SK-MEL-5 (cell line): ENCODE measurements at regions not wholly inside any gene's neighbourhood (a gene's known extent, or its start where the extent isn't known, plus 50 kb on each side); places are given as distances from the start of the nearest gene placed in this dataset.
"Not testable (repeated sequence)": the region's sequence is repeated elsewhere in the genome, so short reads cannot be mapped to it uniquely, and the experiment has no call there.

Experiments
- DNase-seq: peaks from one replicate; pipeline ENCODE4 v3.0.0-alpha.2; 2016; ENCODE audit warnings: low read depth, low spot score
- in situ Hi-C: cut with HindIII; loops from 2 replicates; pipeline ENCODE4 v1.10.0; 2016; ENCODE audit warnings: low sequenced_read_pairs, high pct_unique_total_duplicates, low pct_unique_long_range_greater_than_20kb

DNA sequence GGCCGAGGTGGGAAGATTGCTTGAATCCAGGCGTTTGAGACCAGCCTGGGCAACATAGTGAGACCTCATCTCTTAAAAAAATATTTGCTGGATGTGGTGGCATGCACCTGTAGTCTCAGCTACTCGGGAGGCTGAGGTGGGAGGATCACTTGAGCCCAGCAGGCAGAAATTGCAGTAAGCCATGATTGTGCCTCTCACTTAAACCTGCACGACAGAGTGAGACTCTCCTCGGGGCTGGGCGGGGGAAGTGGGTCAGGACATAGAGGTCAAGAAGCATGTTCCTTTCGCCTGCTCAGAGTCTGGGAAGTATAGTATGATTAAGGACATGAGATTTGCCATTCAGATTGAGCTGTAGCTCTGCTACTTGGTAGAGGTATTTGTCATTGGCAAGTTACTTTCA is 52.3 kb downstream of the SEPTIN7 start:
- DNase-seq, in situ Hi-C loops: not testable (repeated sequence)

DNA sequence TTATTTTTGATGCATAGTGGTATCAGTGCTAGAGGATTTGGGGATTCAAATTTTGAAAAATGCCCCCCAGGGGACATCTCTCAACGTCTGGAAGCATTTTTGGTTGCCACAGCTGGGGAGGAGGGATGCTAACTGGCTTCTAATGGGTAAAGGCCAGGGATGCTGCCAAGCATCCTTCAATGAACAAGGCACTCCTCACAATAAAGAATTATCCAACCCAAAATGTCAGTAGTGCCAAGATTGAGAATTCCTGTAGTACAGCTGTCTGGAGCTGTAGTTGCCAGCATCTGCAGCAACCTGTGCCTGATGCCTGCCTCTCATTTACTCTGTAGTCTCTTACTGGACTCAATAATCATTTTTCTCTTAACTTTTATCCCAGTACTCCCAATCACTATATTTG is 53.5 kb downstream of the SEPTIN7 start:
- no peak for DNase-seq
- in situ Hi-C loops = no loop called here

DNA sequence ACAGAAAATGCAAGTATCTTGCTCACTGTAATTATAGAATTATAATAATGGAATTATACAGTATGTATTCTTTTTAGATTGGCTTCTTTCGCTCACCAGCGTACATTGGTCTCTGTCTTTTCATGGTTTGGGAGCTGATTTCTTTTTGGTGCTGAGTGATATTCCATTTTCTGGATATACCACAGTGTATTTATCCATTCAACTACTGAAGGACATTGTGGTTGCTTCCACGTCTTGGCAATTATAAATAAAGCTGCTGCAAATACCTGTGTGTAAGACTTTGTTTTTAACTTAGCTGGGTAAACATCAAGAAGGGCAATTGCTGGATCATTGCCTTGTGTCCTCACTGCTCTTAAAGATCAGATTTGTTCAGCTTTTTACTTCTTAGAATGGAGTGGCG is 55.3 kb downstream of the SEPTIN7 start:
- in situ Hi-C loops = no loop called here
- DNase-seq = no peak

DNA sequence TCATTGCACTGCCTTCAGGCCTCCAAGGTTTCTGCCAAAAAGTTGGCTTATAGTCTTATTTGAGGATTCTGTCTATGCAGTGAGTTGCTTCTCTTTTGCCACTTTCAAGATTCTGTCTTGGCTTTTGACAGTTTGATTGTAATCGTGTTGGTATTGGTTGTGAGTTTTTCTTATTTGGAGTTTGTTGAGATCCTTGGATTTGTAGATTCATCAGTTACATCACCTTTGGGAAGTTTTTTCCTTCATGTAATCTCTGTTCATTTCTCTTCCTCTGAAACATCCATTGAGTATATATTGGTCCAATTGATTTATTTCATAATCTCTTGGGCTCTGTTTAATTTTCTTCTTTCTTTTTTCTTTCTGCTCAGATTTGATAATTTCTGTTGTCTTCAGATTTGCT is 59.8 kb downstream of the SEPTIN7 start:
- DNase-seq = no peak
- in situ Hi-C loops = no loop called here

DNA sequence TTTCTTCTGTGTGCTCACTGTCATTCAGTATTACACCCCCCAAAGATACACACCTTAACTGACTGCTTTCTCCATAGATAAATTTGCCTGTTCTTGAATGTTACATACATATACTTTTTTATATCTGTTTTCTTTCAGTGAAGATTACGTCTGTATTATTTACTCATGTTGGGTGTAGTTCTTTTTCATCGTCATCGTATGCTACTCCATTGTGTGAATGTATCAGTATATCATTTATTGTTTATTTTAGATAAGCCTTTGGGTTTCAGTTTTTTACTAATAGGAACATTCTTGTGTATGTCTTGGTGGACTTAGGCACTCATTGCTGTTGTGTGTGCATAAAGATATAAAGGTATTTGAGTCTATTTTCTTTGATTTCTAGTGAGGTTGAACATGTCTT is 64.4 kb downstream of the SEPTIN7 start:
- in situ Hi-C loops = no loop called here
- DNase-seq = no peak

DNA sequence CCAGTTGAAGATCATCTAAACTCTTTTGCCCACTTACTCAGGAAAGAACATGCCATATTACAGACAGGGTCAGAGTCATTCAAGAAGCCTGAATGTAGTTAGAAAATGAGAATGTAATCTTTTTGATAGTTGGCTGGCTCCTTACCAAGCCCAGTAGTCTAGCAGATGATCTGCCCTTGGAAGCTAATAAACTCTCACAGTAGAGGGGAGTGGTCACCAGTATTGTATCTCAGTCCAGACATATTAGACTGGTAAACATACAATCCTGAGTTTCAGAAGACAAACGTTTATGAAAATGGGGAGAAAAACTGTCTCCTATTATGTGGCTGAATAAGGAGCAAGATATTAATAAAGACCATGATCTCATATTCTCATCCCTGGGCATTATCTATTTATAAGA is 65.3 kb downstream of the SEPTIN7 start:
- DNase-seq = no peak
- in situ Hi-C loops = no loop called here

DNA sequence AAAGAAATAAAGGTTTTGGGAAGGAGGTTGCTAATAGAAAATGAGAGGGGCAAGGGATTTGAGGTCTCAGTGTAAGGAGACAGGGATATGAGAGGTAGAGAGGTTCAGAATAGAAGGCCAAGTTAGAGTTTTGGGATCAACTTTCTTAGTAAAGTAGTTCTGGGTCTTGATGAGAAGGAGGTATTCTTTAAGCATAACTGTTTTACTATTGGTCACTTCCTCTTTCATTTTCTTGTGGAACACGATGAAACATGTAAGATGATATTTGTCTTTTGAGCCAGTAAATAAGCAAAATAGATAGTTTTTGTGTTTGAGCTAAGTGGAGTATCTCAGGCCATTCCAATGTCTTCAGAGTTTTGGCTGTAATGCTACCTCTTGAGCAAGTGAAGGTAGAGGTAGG is 68.3 kb downstream of the SEPTIN7 start:
- in situ Hi-C loops, DNase-seq: not testable (repeated sequence)

DNA sequence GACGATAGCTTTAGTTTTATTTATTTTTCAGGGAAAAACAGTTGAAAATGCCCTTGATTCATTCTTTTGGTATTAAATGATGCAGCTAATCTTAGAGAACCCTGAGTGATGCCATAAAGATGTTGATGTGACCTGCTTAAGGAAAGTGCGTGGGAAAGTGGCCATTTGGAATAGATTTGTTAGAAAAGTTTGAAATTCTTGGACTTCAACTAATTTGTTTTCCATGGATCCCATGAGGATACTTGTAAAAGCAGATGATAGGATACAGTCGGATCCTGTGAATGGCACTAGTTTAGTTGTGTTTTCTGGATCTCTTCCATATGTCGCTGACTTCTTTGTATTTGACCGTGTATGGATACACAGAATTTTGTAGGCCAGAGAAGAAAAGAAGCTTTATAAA is 69.0 kb downstream of the SEPTIN7 start:
- DNase-seq = no peak
- in situ Hi-C loops = no loop called here

DNA sequence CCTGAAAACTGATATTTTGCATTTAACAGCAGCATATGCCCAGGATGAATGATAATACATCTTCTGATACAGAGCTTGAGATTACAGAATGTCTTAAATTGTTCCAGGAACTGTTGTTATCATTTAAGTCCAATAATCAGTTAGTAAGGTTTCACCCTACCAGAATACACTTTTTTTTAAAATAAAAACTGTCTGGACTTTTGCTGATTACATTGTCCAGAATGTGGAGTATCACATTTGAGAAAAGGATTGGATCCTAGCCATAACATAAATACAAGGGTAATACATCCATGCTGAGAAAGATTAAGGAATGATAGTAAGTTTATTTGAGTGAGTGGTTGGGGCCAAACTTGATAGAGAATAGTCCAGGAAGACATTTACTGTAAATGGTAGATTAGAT is 71.0 kb downstream of the SEPTIN7 start:
- no peak for DNase-seq
- in situ Hi-C loops = no loop called here

DNA sequence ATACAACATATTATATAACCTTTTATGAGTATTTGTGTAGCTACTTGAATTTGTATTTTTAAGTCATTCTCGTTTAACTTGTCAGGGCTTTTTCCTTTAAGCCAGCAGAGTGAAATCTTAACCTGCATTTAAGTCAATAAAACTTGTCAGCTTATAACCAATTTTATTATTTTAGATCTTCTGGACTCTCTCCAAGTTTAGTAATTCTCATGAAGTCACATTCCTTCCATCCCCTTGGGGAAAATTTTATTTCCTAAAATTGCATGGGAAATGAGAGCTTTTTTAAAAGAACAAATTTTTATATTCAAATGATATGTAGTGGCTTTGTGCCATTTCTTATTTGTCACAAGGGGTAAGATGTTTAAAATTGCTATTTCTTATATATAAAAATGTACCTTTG is 74.0 kb downstream of the SEPTIN7 start:
- no peak for DNase-seq
- in situ Hi-C loops = no loop called here

DNA sequence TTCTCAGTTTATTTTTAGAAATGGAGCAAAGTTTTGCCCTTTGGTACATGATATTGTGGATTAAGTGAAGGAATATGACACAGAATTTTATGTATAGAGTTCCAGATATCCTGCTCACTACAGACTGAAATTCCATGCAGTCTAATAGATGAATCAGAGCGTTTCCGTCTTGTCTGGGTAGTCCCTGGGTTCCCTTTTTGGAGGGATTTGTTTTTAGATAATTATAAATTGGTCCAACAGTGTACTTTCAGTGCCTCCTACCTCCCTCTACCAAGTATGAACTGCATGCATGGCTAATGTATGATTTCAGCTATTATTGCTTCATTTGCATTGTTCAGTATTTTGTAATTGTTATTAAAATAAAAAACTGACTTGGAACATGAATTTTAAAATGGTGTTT is 74.4 kb downstream of the SEPTIN7 start:
- no peak for DNase-seq
- in situ Hi-C loops = no loop called here

DNA sequence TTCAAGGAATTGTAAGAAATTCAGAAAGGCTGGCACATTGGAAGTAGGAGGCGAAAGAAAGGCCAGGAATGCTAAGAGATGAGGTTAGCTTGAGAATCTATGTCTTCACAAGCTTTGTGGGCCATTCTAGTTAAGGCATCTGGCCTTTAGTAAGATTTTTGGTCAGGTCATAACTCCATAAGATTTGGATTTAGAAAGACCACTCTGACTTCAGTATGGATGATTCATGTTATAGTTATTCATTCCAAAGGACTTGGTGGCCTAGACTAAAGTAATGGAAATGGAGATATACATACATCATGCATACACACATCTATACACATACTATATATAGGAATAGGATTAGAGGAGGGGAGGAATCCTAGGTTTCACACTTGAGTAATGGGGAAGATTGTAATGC is 77.5 kb downstream of the SEPTIN7 start:
- in situ Hi-C loops = no loop called here
- DNase-seq = no peak

DNA sequence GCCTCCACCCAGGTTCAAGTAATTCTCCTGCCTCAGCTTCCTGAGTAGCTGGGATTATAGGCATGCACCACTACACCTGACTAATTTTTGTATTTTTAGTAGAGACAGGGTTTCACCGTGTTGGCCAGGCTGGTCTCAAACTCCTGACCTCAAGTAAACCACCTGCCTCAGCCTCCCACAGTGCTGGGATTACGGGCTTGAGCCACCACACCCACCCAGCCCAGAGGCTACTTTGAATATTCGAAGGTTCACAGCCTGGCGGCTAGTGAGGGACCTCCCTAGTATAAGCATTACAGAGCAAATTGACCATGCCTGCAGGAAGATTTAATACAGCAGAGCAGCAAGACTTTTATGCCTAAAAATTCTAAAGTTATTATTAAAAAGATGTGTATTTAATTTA is 86.6 kb downstream of the SEPTIN7 start:
- in situ Hi-C loops, DNase-seq: not testable (repeated sequence)

DNA sequence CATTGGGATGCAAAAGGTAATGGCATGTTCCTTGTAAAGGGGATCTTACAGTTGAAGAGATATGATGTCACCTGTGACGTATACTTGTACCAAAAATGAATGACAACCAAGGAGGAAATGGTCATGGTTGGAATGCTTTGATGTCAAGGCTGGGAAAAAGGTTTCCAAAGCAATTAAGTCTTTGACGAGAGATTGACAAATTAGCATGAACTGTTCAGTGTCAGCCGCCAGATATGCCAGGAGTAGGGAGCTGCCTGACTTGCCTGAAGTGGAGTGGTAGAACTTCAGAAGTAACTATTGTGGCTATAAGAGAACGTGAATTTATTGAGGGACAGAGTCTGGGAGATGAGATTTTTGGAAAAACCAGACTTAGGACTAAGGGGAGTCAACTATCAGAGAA is 88.1 kb downstream of the SEPTIN7 start:
- in situ Hi-C loops = no loop called here
- DNase-seq = no peak

DNA sequence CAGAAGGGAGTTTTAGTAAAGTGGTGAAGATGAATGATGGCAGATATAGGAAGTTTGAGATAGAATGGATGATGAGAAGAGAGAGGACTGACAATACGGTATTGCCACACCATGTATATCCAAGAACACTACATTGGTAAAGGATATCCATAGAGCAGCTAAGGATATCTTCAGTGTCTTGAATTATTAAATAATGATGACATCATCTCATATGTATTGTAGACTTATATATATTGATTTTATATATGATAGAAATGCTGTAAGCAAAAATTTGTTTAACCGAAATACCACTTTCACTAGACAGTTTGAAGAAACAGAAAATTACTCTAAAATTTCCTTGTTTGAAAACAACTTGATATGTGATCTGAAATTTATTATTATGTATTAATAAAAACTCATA is 89.0 kb downstream of the SEPTIN7 start:
- in situ Hi-C loops = no loop called here
- no peak for DNase-seq

DNA sequence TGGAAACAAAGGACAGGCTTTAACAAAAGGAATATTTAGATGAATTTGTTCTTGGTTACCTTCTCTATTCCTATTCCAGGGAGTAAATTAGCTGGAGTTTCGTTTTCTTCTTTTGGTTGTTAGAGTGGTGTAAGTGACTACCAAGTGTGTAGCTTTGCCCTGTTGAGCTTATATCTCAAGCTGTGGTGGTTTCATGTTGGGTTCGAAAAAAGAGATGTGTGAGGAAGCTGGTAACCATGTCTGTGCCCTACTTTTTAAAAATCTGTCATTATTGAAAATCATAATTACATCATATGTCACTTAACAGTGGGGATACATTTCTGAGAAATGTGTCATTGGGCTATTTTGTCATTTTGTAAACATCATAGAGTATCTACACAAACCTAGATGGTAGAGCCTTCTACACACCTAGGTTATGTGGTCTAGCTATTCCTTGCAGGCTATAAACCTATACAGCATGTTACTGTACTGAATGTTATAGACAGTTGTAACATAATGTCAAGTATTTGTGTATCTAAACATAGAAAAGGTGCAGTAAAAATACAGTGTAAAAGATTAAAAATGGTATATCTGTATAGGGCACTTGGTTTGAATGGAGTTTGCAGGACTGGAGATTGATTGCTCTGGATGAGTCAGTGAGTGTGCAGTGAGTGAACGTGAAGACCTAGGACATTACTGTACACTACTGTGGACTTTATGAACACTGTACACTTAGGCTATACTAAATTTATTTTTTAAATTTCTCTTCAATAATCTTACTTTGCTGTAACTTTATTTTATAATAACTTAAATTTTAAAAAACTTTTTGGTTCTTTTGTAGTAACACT is 90.4 kb downstream of the SEPTIN7 start:
- DNase-seq = no peak
- in situ Hi-C loops = no loop called here

DNA sequence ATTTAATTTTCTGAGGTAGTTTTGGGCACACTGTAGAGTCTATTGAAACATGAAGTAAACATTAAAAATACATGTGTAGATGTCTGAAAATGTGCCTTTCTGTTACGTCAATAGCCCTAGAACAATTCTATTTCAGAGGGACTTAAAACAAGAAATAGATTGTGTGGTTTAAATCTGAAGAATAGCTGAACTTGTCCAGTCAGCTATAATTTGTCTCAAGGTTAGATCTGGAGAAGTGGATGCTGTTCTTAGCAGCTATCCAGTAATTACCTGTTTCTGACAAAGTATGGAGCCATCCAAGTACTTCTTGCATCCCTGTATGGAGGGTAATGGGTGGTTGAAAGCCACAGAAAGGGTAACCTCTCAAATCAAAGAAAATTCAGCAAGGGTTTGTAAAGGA is 92.8 kb downstream of the SEPTIN7 start:
- in situ Hi-C loops = no loop called here
- DNase-seq = no peak

DNA sequence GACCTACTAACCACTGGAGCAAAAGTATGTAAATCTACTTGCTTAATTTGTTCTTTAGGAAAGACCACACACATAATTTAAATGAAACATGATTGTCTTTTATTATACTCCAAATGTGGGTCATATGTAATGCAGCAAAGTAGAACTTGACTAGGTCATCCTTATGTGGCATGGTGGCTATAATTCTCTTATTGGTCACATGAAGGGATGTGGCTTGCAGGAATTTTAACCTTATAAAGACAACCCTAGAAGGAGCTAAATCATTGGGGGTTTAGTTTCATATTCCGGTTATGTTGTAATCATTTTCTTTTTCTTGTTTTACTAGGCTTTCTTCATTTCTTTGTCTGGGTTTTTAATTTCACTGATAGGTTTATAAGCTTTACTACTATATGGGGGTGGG is 93.9 kb downstream of the SEPTIN7 start:
- peak; percentile 47 for DNase-seq
- in situ Hi-C loops = no loop called here

DNA sequence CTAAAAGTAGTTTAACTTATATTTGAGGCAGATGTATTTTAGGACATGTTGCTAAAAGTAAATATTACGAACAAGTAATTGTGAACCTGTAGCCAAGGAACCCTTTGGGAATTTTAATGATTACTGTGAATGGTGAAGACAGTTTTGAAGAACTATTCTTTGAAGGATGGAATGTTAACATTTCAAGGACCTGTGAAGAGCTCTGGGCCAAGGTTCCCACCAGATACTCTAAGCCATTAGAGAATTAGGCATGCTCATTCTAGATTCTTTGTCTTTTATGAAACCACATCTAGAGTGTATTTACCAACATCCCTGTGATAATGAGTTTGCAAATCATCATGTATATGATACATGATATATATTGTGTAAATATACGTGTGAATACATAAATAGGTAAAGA is 99.8 kb downstream of the SEPTIN7 start:
- DNase-seq = no peak
- in situ Hi-C loops = no loop called here

DNA sequence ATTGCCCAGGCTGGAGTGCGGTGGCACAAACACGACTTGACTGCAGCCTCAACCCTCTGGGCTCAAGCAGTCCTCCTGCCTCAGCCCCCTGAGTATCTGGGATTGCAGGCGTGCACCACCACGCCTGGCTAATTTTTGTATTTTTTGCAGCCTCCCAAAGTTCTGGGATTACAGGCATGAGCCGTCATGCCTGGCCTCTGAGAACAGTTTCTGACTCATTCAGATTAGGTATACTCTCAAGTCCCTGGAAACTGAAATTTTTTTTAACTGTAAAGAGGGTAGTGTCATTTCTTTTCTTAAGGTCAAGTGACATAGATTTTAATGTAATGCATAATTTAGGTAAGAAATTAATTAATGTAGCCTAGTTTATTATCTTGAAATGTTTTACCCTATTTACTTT is 104.7 kb downstream of the SEPTIN7 start:
- DNase-seq = no peak

More for the DNA sequence above, 104.7 kb downstream of the SEPTIN7 start:
- in situ Hi-C loops = no loop called here
